Large intestine (tissue), 3 donors: ENCODE measurements at regions not wholly inside any gene's neighbourhood (a gene's known extent, or its start where the extent isn't known, plus 50 kb on each side); places are given as distances from the start of the nearest gene placed in this dataset.
A peak's percentile ranks its signal among the peaks of the same experiment; 100 is the strongest.

Experiments
- DNase-seq, 2 donors: peaks; one replicate each; pipeline versions ENCODE4 v3.0.0 to v3.0.0-alpha.2; 2013
- H3K27ac ChIP-seq: one replicate; pipeline ENCODE4 v1.5.1; 2013; ENCODE audit warnings: low read length
- H3K27me3 ChIP-seq: 2 replicates; pipeline ENCODE4 v1.6.1; 2013; ENCODE audit warnings: low read length; ENCODE audit not compliant: control insufficient read depth, insufficient read depth
- H3K36me3 ChIP-seq: 2 replicates; pipeline ENCODE4 v1.6.1; 2013; ENCODE audit warnings: low read length; ENCODE audit not compliant: control insufficient read depth, insufficient read depth
- H3K4me1 ChIP-seq: one replicate; pipeline ENCODE4 v1.6.1; 2013; ENCODE audit warnings: low read length; ENCODE audit not compliant: control insufficient read depth, insufficient read depth
- H3K4me3 ChIP-seq: one replicate; pipeline ENCODE4 v1.5.1; 2013; ENCODE audit warnings: low read length
- H3K9me3 ChIP-seq: one replicate; pipeline ENCODE4 v1.6.1; 2013; ENCODE audit warnings: mild to moderate bottlenecking, low read depth, low read length, moderate library complexity; ENCODE audit not compliant: control insufficient read depth
- WGBS: methylation state at CpG from one replicate; pipeline ENCODE4 v1.1.5; 2013; ENCODE audit warnings: low lambda C conversion rate; ENCODE audit not compliant: insufficient coverage; 5-methylcytosine and 5-hydroxymethylcytosine counted together

DNA sequence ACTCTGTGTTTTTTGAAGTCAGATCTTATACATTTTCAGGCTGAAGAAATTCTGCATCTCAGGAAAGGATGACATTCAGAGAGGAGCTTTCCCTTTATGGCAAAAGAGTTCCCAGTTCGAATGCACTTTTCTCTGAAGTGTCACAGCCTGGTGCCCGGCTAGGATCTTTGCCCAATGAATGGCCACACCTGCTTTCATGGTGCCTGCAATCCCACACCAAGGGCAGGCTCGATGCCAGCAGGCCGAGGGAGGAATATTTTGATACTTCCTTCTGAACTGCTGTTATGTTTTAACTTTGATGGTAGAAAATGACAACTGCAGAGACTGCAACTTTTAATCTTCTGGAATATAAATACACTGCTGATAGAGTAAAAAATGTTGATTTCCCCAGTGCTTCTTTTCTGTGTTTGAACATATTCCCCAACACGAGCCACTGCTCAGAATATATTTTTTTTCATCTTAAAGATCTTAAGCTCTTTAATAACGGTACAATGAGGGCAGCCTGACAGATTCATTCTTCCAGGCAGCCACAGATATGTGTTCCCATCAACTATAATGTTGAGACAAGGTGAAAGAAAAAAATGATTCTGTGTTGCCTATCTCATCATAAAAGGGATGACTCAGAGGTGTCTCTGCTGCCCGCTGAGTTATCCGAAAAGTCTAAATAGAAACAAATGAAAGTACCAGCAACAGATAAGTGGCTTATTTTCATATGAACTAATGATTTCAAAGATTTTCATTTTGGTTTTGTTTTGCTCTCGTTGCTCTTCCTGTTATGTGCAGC is 848.5 kb downstream of the DCDC2C start:
- Histone ChIP-seq H3K4me1 (no peaks in the 10 kb centered on the region), H3K36me3 (no peaks in the 10 kb centered on the region), H3K27ac (no peak overlapping the region), H3K4me3 (no peak overlapping the region), H3K27me3 (no peaks in the 10 kb centered on the region), H3K9me3 (no peaks in the 10 kb centered on the region)
- WGBS, result 88% methylated on average over 4 of the region's 9 CpGs
- DNase-seq, result no peak

DNA sequence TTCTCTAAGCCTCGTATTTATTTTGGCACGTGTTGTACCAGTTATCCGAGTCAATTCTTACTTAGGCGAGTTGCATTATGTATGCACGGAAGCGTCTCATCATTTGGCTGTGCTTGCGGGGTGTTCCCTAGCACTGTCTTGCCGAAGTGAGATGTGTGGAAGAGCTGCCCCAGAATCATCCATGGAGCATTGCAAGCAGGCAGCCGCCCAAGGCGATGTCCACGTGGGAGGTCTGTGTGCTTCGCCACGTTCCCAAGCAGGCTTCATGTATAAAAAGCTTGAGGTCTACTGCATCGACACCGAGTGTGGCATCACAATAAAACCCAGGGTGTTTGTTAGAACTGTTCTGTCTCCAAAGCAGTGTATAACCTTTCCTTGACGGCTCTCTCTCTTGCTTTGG is 849.9 kb downstream of the DCDC2C start:
- DNase-seq, result peak; percentile 12 to 15
- Histone ChIP-seq H3K4me3 (no peak overlapping the region), H3K27ac (no peak overlapping the region), H3K36me3 (no peaks in the 10 kb centered on the region), H3K27me3 (no peaks in the 10 kb centered on the region), H3K9me3 (no peaks in the 10 kb centered on the region), H3K4me1 (no peaks in the 10 kb centered on the region)
- 73% methylated on average over 2 of the region's 16 CpGs for WGBS

DNA sequence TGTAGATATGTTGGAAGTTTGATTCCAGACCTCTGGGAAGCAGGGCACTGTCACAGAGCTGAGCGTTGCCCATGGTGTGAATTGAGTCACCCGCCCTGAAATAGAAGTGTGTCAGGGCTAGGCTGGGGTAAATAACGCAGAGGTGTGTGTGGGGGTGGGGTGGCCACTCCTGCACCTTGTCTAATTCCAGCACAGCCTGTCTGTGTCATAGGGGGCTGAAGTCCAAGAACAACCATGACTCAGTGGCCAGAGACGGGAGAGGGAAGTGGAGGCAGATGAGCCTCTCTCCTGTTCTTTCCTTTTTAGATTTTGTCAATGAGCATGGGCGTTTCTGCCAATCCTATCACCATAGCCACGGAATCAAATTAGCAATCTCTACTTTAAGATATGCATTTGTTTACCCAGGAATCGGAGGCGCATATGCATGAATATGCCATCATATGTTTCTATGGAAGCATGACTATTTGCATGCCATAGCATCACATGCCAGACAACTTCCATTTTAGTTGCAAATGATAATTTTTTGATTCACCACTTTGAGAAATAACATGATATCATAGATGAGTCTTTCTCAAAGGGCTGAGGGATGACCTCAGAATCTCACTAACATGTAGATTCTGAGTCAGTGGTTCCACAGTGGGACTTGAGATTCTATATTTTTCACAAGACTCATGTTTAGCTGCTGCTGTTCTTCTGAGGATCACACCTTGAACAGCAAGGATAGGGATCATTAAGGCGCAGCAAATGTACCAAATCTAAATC is 852.9 kb downstream of the DCDC2C start:
- Histone ChIP-seq H3K36me3 (no peaks in the 10 kb centered on the region), H3K4me1 (no peaks in the 10 kb centered on the region), H3K4me3 (no peak overlapping the region), H3K27ac (no peak overlapping the region), H3K27me3 (no peaks in the 10 kb centered on the region), H3K9me3 (no peaks in the 10 kb centered on the region)
- WGBS, result 60% methylated on average over 1 of the region's 9 CpGs
- DNase-seq, result no peak

DNA sequence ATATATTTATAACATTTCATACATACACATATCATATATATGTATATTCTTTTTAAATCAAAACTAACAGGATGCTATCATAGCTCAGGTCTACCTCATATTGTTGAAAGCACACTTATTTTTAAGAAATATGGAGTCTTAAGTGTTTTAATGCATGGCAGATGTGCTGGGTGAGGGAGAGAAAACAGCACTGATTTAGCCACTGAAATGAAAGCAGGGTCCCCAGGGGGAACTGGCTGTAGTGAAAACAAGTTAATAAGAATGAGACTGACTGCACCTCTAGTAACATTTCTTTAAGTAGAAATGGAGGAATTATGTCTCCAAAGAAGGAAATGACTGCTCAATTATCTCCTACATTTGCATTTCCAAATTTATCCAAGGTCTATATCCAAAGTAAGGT is 857.8 kb downstream of the DCDC2C start:
- Histone ChIP-seq H3K4me1 (no peaks in the 10 kb centered on the region), H3K27ac (no peak overlapping the region), H3K36me3 (no peaks in the 10 kb centered on the region), H3K4me3 (no peak overlapping the region), H3K9me3 (no peaks in the 10 kb centered on the region), H3K27me3 (no peaks in the 10 kb centered on the region)
- DNase-seq, result no peak

DNA sequence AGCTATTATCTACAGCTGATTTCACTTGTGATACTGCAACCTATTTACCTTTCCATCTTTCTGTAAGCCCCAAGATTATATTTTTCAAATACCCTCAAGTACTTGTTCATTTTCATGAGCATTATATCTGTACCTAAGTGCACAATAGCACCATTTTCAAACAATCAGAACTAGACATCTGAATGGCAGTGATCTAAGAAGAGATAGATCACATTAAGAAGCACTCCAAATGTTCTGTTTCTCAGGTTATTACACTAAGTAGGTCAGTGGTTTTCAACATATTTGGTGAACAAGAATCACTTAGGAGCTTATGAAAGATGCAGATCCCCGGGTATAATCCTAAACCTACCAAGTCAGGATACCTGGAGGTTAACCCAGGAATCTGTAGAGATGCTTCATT is 872.7 kb downstream of the DCDC2C start:
- no peak for DNase-seq
- no peak overlapping the region for H3K4me3 ChIP-seq
- H3K36me3 ChIP-seq, result no peaks in the 10 kb centered on the region
- H3K27ac ChIP-seq, result no peak overlapping the region
- no peaks in the 10 kb centered on the region for H3K4me1 ChIP-seq
- no peaks in the 10 kb centered on the region for H3K27me3 ChIP-seq
- WGBS, result no CpG with 5 or more reads among the region's 1 CpG
- H3K9me3 ChIP-seq, result peaks cover 3% of the 10 kb centered on the region

DNA sequence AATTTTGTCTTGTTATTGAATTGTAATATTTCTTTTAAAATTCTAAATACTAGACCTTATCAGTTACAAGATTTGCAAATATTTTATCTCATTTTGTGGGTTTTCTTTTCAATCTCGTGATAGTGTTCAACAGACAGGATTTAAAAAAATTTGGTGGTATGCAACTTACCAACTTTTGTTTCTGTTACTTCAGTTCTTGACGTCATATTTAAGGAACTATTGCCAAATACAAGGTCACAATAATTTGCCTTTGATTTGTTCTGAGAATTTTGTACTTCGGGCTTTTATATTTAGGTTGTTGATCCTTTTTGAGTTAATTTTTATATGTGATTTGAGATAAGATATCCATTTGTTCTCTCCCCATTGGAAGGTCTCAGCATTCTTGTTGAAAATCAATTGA is 876.6 kb downstream of the DCDC2C start:
- H3K27me3 ChIP-seq, result no peaks in the 10 kb centered on the region
- H3K4me1 ChIP-seq, result no peaks in the 10 kb centered on the region
- H3K4me3 ChIP-seq, result no peak overlapping the region
- H3K27ac ChIP-seq, result no peak overlapping the region
- no peak for DNase-seq
- no peaks in the 10 kb centered on the region for H3K36me3 ChIP-seq
- 93% methylated on average over 2 of the region's 3 CpGs for WGBS
- peaks cover 3% of the 10 kb centered on the region for H3K9me3 ChIP-seq

DNA sequence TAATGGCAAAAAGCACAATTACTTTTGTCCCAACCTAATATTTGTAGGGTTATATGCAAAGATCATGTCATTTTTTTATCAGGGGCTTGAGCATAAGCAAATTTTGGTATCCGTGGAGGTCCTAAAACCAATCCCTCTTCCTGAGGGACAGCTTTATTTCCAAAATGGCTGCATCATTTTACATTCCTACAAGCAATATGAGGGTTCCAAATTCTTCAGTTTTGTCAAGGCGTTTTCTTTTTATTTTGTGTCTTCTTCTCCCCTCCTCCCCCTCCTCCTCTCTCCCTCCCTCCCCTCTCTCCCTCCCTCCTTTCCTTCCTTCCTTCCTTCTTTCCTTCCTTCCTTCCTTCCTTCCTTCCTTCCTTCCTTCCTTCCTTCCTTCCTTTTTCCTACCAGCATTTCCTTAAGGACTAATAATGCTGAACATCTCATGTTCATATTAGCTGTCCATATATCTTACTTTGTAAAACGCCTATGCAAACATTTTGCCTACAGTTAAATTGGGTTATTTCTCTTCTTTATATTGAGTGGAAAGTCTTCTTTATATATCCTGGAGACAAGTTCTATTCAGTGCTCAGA is 881.8 kb downstream of the DCDC2C start:
- 90% methylated on average over 2 of the region's 3 CpGs for WGBS
- no peaks in the 10 kb centered on the region for H3K27me3 ChIP-seq
- no peaks in the 10 kb centered on the region for H3K4me1 ChIP-seq
- H3K4me3 ChIP-seq, result no peak overlapping the region
- no peak for DNase-seq
- no peak overlapping the region for H3K27ac ChIP-seq
- no peaks in the 10 kb centered on the region for H3K9me3 ChIP-seq
- no peaks in the 10 kb centered on the region for H3K36me3 ChIP-seq

DNA sequence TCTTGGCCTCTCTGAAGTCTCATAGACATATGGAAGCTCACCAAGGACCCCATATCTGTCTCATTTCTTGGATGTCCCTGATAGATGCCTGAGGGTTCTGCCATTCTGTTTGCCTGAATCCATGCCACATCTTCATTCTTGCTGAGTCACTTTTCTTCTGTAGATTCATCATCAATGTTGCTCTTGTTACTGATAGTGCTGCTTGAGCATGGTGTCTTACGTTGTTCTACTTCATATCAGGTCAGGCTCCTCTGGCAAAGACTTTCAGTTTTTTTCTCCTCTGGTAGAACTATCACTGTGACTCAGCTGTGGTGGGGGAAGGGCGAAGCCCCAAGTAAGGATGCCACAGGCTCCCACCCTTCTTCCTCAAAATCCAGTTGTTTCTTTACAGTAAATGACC is 885.2 kb downstream of the DCDC2C start:
- H3K36me3 ChIP-seq, result no peaks in the 10 kb centered on the region
- no peaks in the 10 kb centered on the region for H3K9me3 ChIP-seq
- no peaks in the 10 kb centered on the region for H3K4me1 ChIP-seq
- H3K27me3 ChIP-seq, result no peaks in the 10 kb centered on the region
- H3K4me3 ChIP-seq, result no peak overlapping the region
- no peak overlapping the region for H3K27ac ChIP-seq
- no CpG with 5 or more reads among the region's 2 CpGs for WGBS
- DNase-seq, result no peak

DNA sequence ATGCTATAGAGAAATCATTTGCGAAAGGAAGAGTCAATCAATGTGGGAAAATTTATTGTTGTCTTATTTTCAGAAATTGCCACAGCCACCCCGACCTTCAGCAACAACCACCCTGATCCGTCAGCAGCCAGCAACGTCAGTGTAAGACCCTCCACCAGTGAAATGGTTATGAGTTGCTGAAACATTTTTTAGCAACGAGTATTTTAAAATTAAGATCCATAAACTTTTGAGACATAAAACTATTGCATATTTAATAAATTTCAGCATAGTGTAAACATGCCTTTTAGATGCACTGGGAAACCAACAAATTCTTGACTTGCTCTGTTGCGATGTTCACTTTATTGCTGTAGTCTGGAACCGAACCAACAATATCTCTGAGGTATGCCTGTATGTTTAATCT is 887.9 kb downstream of the DCDC2C start:
- Histone ChIP-seq H3K36me3 (no peaks in the 10 kb centered on the region), H3K4me3 (no peak overlapping the region), H3K27me3 (no peaks in the 10 kb centered on the region), H3K27ac (no peak overlapping the region), H3K4me1 (no peaks in the 10 kb centered on the region), H3K9me3 (no peaks in the 10 kb centered on the region)
- 88% methylated on average over 4 of the region's 7 CpGs for WGBS
- DNase-seq, result no peak

DNA sequence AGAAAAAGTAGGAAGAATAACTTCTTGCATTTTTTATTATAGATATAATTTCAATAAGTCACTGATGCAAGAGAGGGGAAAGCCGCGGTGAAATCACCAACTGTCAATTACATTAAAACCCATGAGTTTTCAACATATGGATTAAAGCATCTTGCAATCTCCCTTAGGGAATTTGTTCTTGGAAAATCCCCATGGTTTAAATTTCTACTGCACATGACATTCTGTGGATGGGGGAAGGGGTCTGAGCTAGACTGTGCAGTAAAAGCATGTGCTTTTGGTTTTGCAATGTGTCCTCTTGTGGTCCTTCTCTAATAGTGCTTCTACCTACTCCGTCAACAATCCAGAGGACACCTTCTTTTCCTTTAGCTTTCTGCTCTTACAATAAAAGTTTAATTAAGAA is 894.0 kb downstream of the DCDC2C start:
- Histone ChIP-seq H3K27ac (no peak overlapping the region), H3K4me3 (no peak overlapping the region), H3K36me3 (no peaks in the 10 kb centered on the region), H3K9me3 (no peaks in the 10 kb centered on the region), H3K4me1 (no peaks in the 10 kb centered on the region), H3K27me3 (no peaks in the 10 kb centered on the region)
- DNase-seq, result no peak
- 50% methylated on average over 1 of the region's 3 CpGs for WGBS
